ENCODE measurements at regions not wholly inside any gene's neighbourhood (a gene's known extent, or its start where the extent isn't known, plus 50 kb on each side); places are given as distances from the start of the nearest gene placed in this dataset.

DNA sequence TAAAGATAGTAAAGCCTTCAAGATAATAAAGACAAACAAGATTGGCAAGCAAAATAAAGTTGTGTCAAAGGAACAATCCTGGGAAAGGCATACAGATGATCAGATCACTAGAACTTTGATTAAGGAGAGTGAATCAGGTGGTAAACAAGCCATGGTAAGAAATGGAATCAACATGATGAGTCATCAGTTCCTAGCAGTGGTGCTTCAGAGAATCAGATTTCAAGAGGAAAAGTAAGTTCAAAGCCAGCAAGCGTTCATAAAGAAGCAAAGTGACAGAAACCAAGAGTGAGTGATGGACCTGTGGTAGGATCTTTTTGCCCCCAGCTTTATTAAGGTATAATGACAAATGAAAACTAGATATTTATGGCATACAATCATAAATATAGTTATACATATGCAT, 340.4 kb downstream of the TPBG start:
- H3K4me3 ChIP-seq (ENCODE audit: low read depth in 1 of 5, low read length in 5 of 5), result no peak overlapping the region
- H3K9ac ChIP-seq (ENCODE audit: low read length in 5 of 5), result no peak overlapping the region
- no peaks in the 10 kb centered on the region for H3K4me1 ChIP-seq (ENCODE audit: control insufficient read depth in 5 of 5, insufficient read depth in 5 of 5, low read length in 5 of 5)
- H3K9me3 ChIP-seq (ENCODE audit: control insufficient read depth in 5 of 5, low read length in 5 of 5), result peaks cover 0 to 7% (median 5%) of the 10 kb centered on the region in 5 donors
- peaks cover 0 to 2% (median 0%) of the 10 kb centered on the region in 5 donors for H3K27me3 ChIP-seq (ENCODE audit: control insufficient read depth in 5 of 5, insufficient read depth in 4 of 5, low read length in 5 of 5)
- no peak overlapping the region for H3K27ac ChIP-seq (ENCODE audit: low read depth, low read length)
- no peaks in the 10 kb centered on the region for H3K36me3 ChIP-seq (ENCODE audit: control insufficient read depth in 5 of 5, insufficient read depth in 5 of 5, low read length in 5 of 5)

DNA sequence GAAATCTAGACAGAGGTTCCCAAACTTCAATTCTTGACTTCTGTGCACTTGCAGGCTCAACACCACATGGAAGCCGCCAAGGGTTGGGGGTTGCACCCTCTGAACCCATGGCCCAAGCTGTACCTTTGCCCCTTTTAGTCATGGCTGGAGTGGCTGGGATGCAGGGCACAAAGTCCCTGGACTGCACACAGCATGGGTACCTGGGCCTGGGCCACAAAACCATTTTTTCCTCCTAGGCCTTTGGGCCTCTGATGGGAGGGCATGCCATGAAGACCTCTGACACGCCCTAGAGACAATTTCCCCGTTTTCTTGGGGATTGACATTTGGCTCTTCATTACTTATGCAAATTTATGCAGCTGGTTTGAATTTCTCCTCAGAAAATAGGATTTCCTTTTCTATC, 342.0 kb downstream of the TPBG start:
- H3K36me3 ChIP-seq (ENCODE audit: control insufficient read depth in 5 of 5, insufficient read depth in 5 of 5, low read length in 5 of 5), result no peaks in the 10 kb centered on the region

DNA sequence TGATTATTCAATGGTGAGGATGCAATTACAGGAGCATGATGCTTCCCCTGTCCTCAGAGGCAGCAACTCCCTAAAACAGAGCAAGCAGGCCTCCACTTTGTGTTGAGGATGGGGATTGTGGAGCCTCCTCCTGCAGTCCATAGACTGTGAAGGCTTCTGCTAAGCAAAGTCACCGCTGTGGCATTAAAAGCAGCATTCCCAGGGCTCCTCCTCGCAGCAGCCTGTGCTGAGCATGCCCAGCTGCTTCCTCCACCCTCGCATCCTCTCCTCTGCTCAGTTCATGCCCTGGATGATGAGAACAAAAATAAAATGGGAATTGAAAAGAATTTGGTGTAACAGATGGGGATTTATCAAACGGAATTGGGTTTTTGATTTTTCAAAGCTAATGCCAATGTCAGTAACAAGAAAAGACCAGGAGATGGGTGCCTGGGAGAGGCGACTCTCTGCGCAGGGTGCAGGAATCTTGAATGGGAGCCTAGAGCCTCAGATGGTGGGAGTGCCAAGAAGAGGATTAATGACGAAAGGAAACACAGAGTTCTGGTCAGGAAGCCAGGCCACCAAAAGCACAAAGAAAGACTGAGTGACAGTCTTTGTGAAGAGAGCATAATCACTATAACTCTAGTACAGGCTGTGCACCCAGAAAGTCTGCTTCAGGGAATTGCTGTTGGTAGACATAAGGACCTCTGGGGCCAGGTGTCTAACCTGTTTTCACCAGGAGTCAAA, 347.6 kb downstream of the TPBG start:
- no peak overlapping the region for H3K27ac ChIP-seq (ENCODE audit: low read depth, low read length)
- no peak overlapping the region for H3K9ac ChIP-seq (ENCODE audit: low read length in 5 of 5)
- no peaks in the 10 kb centered on the region for H3K36me3 ChIP-seq (ENCODE audit: control insufficient read depth in 5 of 5, insufficient read depth in 5 of 5, low read length in 5 of 5)
- H3K9me3 ChIP-seq (ENCODE audit: control insufficient read depth in 5 of 5, low read length in 5 of 5), result no peaks in the 10 kb centered on the region
- H3K4me3 ChIP-seq (ENCODE audit: low read depth in 1 of 5, low read length in 5 of 5), result peak overlapping the region in 3 of 5 donors; percentile 6 to 42 (median 37)
- H3K4me1 ChIP-seq (ENCODE audit: control insufficient read depth in 5 of 5, insufficient read depth in 5 of 5, low read length in 5 of 5), result peaks cover 0 to 25% (median 12%) of the 10 kb centered on the region in 5 donors
- no peaks in the 10 kb centered on the region for H3K27me3 ChIP-seq (ENCODE audit: control insufficient read depth in 5 of 5, insufficient read depth in 4 of 5, low read length in 5 of 5)

More for the DNA sequence above, 342.0 kb downstream of the TPBG start:
- H3K4me1 ChIP-seq (ENCODE audit: control insufficient read depth in 5 of 5, insufficient read depth in 5 of 5, low read length in 5 of 5), result peaks cover 0 to 5% (median 0%) of the 10 kb centered on the region in 5 donors
- peaks cover 0 to 2% (median 0%) of the 10 kb centered on the region in 5 donors for H3K27me3 ChIP-seq (ENCODE audit: control insufficient read depth in 5 of 5, insufficient read depth in 4 of 5, low read length in 5 of 5)
- no peak overlapping the region for H3K27ac ChIP-seq (ENCODE audit: low read depth, low read length)
- H3K9me3 ChIP-seq (ENCODE audit: control insufficient read depth in 5 of 5, low read length in 5 of 5), result peaks cover 0 to 7% (median 5%) of the 10 kb centered on the region in 5 donors
- no peak overlapping the region for H3K9ac ChIP-seq (ENCODE audit: low read length in 5 of 5)
- H3K4me3 ChIP-seq (ENCODE audit: low read depth in 1 of 5, low read length in 5 of 5), result no peak overlapping the region

- no peak overlapping the region for H3K9ac ChIP-seq (ENCODE audit: low read length in 5 of 5)
- H3K36me3 ChIP-seq (ENCODE audit: control insufficient read depth in 5 of 5, insufficient read depth in 5 of 5, low read length in 5 of 5), result no peaks in the 10 kb centered on the region
- H3K27ac ChIP-seq (ENCODE audit: low read depth, low read length), result no peak overlapping the region
- H3K27me3 ChIP-seq (ENCODE audit: control insufficient read depth in 5 of 5, insufficient read depth in 4 of 5, low read length in 5 of 5), result no peaks in the 10 kb centered on the region
- no peaks in the 10 kb centered on the region for H3K9me3 ChIP-seq (ENCODE audit: control insufficient read depth in 5 of 5, low read length in 5 of 5)
- H3K4me3 ChIP-seq (ENCODE audit: low read depth in 1 of 5, low read length in 5 of 5), result peak overlapping the region in 3 of 5 donors; percentile 6 to 42 (median 37)
- H3K4me1 ChIP-seq (ENCODE audit: control insufficient read depth in 5 of 5, insufficient read depth in 5 of 5, low read length in 5 of 5), result peaks cover 0 to 25% (median 12%) of the 10 kb centered on the region in 5 donors
These were observed 348.4 kb downstream of the TPBG start for GRCh38 chr6:82711971-82712370.

DNA sequence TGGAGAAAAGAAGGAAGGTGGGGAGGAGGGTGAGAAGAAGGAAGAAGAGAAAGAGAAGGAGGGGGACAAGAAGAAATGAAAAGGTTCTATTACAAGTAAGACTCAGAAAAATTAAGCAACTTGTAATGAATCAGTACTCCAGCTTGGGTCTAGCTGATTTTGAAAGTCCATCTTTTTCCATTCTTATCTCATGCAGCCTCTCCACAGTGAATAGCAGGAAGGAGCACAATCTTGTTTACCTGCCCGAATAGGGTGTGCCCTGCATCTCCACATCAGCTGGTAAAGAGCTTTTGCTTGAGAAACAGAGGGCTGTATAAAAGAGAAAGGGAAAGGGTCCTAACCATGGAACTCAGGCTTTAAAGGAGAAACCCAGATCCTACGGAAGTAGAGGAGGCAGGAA, 348.8 kb downstream of the TPBG start:
- no peaks in the 10 kb centered on the region for H3K27me3 ChIP-seq (ENCODE audit: control insufficient read depth in 5 of 5, insufficient read depth in 4 of 5, low read length in 5 of 5)
- no peak overlapping the region for H3K9ac ChIP-seq (ENCODE audit: low read length in 5 of 5)
- no peak overlapping the region for H3K27ac ChIP-seq (ENCODE audit: low read depth, low read length)
- H3K9me3 ChIP-seq (ENCODE audit: control insufficient read depth in 5 of 5, low read length in 5 of 5), result no peaks in the 10 kb centered on the region
- H3K4me1 ChIP-seq (ENCODE audit: control insufficient read depth in 5 of 5, insufficient read depth in 5 of 5, low read length in 5 of 5), result peaks cover 0 to 25% (median 12%) of the 10 kb centered on the region in 5 donors
- no peak overlapping the region for H3K4me3 ChIP-seq (ENCODE audit: low read depth in 1 of 5, low read length in 5 of 5)
- no peaks in the 10 kb centered on the region for H3K36me3 ChIP-seq (ENCODE audit: control insufficient read depth in 5 of 5, insufficient read depth in 5 of 5, low read length in 5 of 5)

GRCh38 chr6:82712826-82713225, 349.2 kb downstream of the TPBG start:
- Histone ChIP-seq H3K36me3 (ENCODE audit: control insufficient read depth in 5 of 5, insufficient read depth in 5 of 5, low read length in 5 of 5) (no peaks in the 10 kb centered on the region), H3K9me3 (ENCODE audit: control insufficient read depth in 5 of 5, low read length in 5 of 5) (no peaks in the 10 kb centered on the region), H3K9ac (ENCODE audit: low read length in 5 of 5) (no peak overlapping the region), H3K4me1 (ENCODE audit: control insufficient read depth in 5 of 5, insufficient read depth in 5 of 5, low read length in 5 of 5) (peaks cover 0 to 25% (median 12%) of the 10 kb centered on the region in 5 donors), H3K4me3 (ENCODE audit: low read depth in 1 of 5, low read length in 5 of 5) (no peak overlapping the region), H3K27me3 (ENCODE audit: control insufficient read depth in 5 of 5, insufficient read depth in 4 of 5, low read length in 5 of 5) (no peaks in the 10 kb centered on the region), H3K27ac (ENCODE audit: low read depth, low read length) (no peak overlapping the region)

GRCh38 chr6:82720992-82721391, 344.6 kb downstream of the UBE3D start:
- H3K9ac ChIP-seq (ENCODE audit: low read length in 5 of 5), result no peak overlapping the region
- no peaks in the 10 kb centered on the region for H3K9me3 ChIP-seq (ENCODE audit: control insufficient read depth in 5 of 5, low read length in 5 of 5)
- no peaks in the 10 kb centered on the region for H3K4me1 ChIP-seq (ENCODE audit: control insufficient read depth in 5 of 5, insufficient read depth in 5 of 5, low read length in 5 of 5)
- H3K36me3 ChIP-seq (ENCODE audit: control insufficient read depth in 5 of 5, insufficient read depth in 5 of 5, low read length in 5 of 5), result no peaks in the 10 kb centered on the region
- no peak overlapping the region for H3K27ac ChIP-seq (ENCODE audit: low read depth, low read length)
- no peak overlapping the region for H3K4me3 ChIP-seq (ENCODE audit: low read depth in 1 of 5, low read length in 5 of 5)
- no peaks in the 10 kb centered on the region for H3K27me3 ChIP-seq (ENCODE audit: control insufficient read depth in 5 of 5, insufficient read depth in 4 of 5, low read length in 5 of 5)

- H3K9ac ChIP-seq (ENCODE audit: low read length in 5 of 5), result no peak overlapping the region
- H3K4me3 ChIP-seq (ENCODE audit: low read depth in 1 of 5, low read length in 5 of 5), result no peak overlapping the region
- no peaks in the 10 kb centered on the region for H3K27me3 ChIP-seq (ENCODE audit: control insufficient read depth in 5 of 5, insufficient read depth in 4 of 5, low read length in 5 of 5)
- H3K36me3 ChIP-seq (ENCODE audit: control insufficient read depth in 5 of 5, insufficient read depth in 5 of 5, low read length in 5 of 5), result no peaks in the 10 kb centered on the region
- H3K27ac ChIP-seq (ENCODE audit: low read depth, low read length), result no peak overlapping the region
- no peaks in the 10 kb centered on the region for H3K9me3 ChIP-seq (ENCODE audit: control insufficient read depth in 5 of 5, low read length in 5 of 5)
- H3K4me1 ChIP-seq (ENCODE audit: control insufficient read depth in 5 of 5, insufficient read depth in 5 of 5, low read length in 5 of 5), result no peaks in the 10 kb centered on the region
These were observed 329.9 kb downstream of the UBE3D start for GRCh38 chr6:82735790-82736189.

DNA sequence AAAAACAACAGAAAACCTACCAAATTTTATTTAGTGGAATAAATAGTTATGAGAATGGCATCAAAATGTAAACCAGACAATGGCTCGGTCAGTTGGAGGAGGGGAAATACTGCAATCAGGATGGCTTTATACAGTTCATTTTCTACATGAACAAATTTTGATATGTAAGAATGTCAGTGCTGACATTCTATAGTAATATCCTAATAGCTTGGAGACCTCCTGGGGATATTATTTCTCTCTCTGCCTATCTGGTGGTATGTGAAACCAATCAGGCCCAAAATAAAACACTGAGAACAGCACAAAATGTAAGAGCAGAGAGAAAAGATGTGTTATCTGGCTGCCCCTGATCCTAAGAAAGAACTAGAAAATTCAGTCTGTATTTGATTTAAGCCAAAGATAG, 327.7 kb downstream of the UBE3D start:
- Histone ChIP-seq H3K27ac (ENCODE audit: low read depth, low read length) (no peak overlapping the region), H3K4me1 (ENCODE audit: control insufficient read depth in 5 of 5, insufficient read depth in 5 of 5, low read length in 5 of 5) (no peaks in the 10 kb centered on the region), H3K9ac (ENCODE audit: low read length in 5 of 5) (no peak overlapping the region), H3K4me3 (ENCODE audit: low read depth in 1 of 5, low read length in 5 of 5) (no peak overlapping the region), H3K27me3 (ENCODE audit: control insufficient read depth in 5 of 5, insufficient read depth in 4 of 5, low read length in 5 of 5) (peaks cover 0 to 2% (median 0%) of the 10 kb centered on the region in 5 donors), H3K9me3 (ENCODE audit: control insufficient read depth in 5 of 5, low read length in 5 of 5) (no peaks in the 10 kb centered on the region), H3K36me3 (ENCODE audit: control insufficient read depth in 5 of 5, insufficient read depth in 5 of 5, low read length in 5 of 5) (no peaks in the 10 kb centered on the region)

DNA sequence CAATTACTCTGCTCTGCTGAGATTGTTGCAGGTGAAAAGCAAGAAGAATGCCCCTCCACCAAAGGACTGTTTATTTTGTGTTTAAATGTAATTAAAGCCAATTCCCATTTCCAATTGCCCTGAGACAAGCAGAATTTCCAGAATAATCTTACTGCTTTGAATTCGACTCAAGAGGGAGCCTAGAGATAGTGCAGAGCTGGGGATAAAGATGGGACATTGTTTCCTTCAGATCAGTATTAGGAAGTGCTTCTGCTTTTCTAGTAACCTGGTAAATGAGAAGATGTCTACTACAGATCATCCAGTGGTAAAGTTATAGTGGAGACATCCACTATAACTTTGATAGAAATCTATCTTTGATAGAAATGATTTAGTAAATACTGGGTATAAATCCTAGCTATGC, 326.9 kb downstream of the UBE3D start:
- no peaks in the 10 kb centered on the region for H3K4me1 ChIP-seq (ENCODE audit: control insufficient read depth in 5 of 5, insufficient read depth in 5 of 5, low read length in 5 of 5)
- no peak overlapping the region for H3K27ac ChIP-seq (ENCODE audit: low read depth, low read length)
- H3K4me3 ChIP-seq (ENCODE audit: low read depth in 1 of 5, low read length in 5 of 5), result no peak overlapping the region

More for the DNA sequence above, 326.9 kb downstream of the UBE3D start:
- Histone ChIP-seq H3K36me3 (ENCODE audit: control insufficient read depth in 5 of 5, insufficient read depth in 5 of 5, low read length in 5 of 5) (no peaks in the 10 kb centered on the region), H3K9me3 (ENCODE audit: control insufficient read depth in 5 of 5, low read length in 5 of 5) (no peaks in the 10 kb centered on the region), H3K9ac (ENCODE audit: low read length in 5 of 5) (no peak overlapping the region), H3K27me3 (ENCODE audit: control insufficient read depth in 5 of 5, insufficient read depth in 4 of 5, low read length in 5 of 5) (peaks cover 0 to 2% (median 0%) of the 10 kb centered on the region in 5 donors)

All from subcutaneous abdominal adipose tissue (tissue), 5 donors.